ENCODE measurements at regions not wholly inside any gene's neighbourhood (a gene's known extent, or its start where the extent isn't known, plus 50 kb on each side); places are given as distances from the start of the nearest gene placed in this dataset.
A peak's percentile ranks its signal among the peaks of the same experiment; 100 is the strongest.

- peaks cover 0 to 2% (median 0%) of the 10 kb centered on the region in 5 donors for H3K9me3 Mint-ChIP-seq
- ChIA-PET POLR2A (no interaction called here), CTCF (no interaction called here)
- DNase-seq: peak in 1 of 5 donors; percentile 21
- Histone ChIP-seq H3K9me3 (ENCODE audit: low read length) (no peaks in the 10 kb centered on the region), H3K36me3 (ENCODE audit: insufficient read depth, low read length) (no peaks in the 10 kb centered on the region), H3K27ac (ENCODE audit: low read depth, low read length) (no peak overlapping the region), H3K4me3 (ENCODE audit: low read length) (peak overlapping the region; percentile 42), H3K4me1 (ENCODE audit: insufficient read depth, low read length) (peaks cover 10% of the 10 kb centered on the region), H3K27me3 (ENCODE audit: insufficient read depth, low read length, poor library complexity, severe bottlenecking) (no peaks in the 10 kb centered on the region)
- H3K27me3 Mint-ChIP-seq: peaks cover 0 to 3% of the 10 kb centered on the region in 2 donors
- peak overlapping the region; percentile 14 to 89 (median 66) for H3K27ac Mint-ChIP-seq
- peaks cover 0 to 2% (median 0%) of the 10 kb centered on the region in 3 donors for H3K36me3 Mint-ChIP-seq
- H3K4me1 Mint-ChIP-seq: peaks cover 10 to 18% (median 16%) of the 10 kb centered on the region in 3 donors
- peak overlapping the region in 6 of 7 donors; percentile 44 to 81 (median 68) for H3K4me3 Mint-ChIP-seq
Measured at GRCh38 chr3:72549761-72550581, 298.3 kb downstream of the SHQ1 start.

GRCh38 chr3:72548981-72549380 is 299.3 kb downstream of the SHQ1 start:
- ChIA-PET POLR2A (no interaction called here), CTCF (no interaction called here)
- DNase-seq: no peak
- H3K27ac ChIP-seq (ENCODE audit: low read depth, low read length): no peak overlapping the region
- H3K4me3 ChIP-seq (ENCODE audit: low read length): no peak overlapping the region
- peaks cover 10% of the 10 kb centered on the region for H3K4me1 ChIP-seq (ENCODE audit: insufficient read depth, low read length)
- Mint-ChIP-seq H3K4me3 (peak overlapping the region in 3 of 7 donors; percentile 9 to 76 (median 12)), H3K9me3 (peaks cover 0 to 2% (median 0%) of the 10 kb centered on the region in 5 donors), H3K4me1 (peaks cover 10 to 18% (median 16%) of the 10 kb centered on the region in 3 donors), H3K27me3 (no peaks in the 10 kb centered on the region), H3K36me3 (peaks cover 0 to 2% (median 0%) of the 10 kb centered on the region in 3 donors), H3K27ac (peak overlapping the region in 1 of 8 donors; percentile 17)
- H3K36me3 ChIP-seq (ENCODE audit: insufficient read depth, low read length): no peaks in the 10 kb centered on the region
- no peaks in the 10 kb centered on the region for H3K9me3 ChIP-seq (ENCODE audit: low read length)
- no peaks in the 10 kb centered on the region for H3K27me3 ChIP-seq (ENCODE audit: insufficient read depth, low read length, poor library complexity, severe bottlenecking)

- CTCF ChIA-PET: no interaction called here
- no peaks in the 10 kb centered on the region for H3K36me3 ChIP-seq (ENCODE audit: insufficient read depth, low read length)
- H3K4me3 Mint-ChIP-seq: no peak overlapping the region
Measured at GRCh38 chr3:72548461-72548860, 299.8 kb downstream of the SHQ1 start.

GRCh38 chr3:72547183-72547582 is 301.1 kb downstream of the SHQ1 start:
- peaks cover 0 to 4% of the 10 kb centered on the region in 2 donors for H3K27me3 Mint-ChIP-seq
- no peak overlapping the region for H3K27ac ChIP-seq (ENCODE audit: low read depth, low read length)
- H3K4me3 ChIP-seq (ENCODE audit: low read length): no peak overlapping the region
- no peaks in the 10 kb centered on the region for H3K27me3 ChIP-seq (ENCODE audit: insufficient read depth, low read length, poor library complexity, severe bottlenecking)
- POLR2A ChIA-PET: no interaction called here
- DNase-seq: no peak
- H3K9me3 ChIP-seq (ENCODE audit: low read length): no peaks in the 10 kb centered on the region
- CTCF ChIA-PET: no interaction called here
- no peaks in the 10 kb centered on the region for H3K36me3 ChIP-seq (ENCODE audit: insufficient read depth, low read length)
- H3K4me1 Mint-ChIP-seq: peaks cover 10 to 18% (median 16%) of the 10 kb centered on the region in 3 donors
- H3K9me3 Mint-ChIP-seq: peaks cover 0 to 2% (median 0%) of the 10 kb centered on the region in 5 donors
- H3K4me1 ChIP-seq (ENCODE audit: insufficient read depth, low read length): peaks cover 10% of the 10 kb centered on the region
- H3K4me3 Mint-ChIP-seq: no peak overlapping the region
- H3K27ac Mint-ChIP-seq: no peak overlapping the region
- H3K36me3 Mint-ChIP-seq: peaks cover 0 to 2% (median 0%) of the 10 kb centered on the region in 3 donors

More at GRCh38 chr3:72548461-72548860, 299.8 kb downstream of the SHQ1 start:
- no peaks in the 10 kb centered on the region for H3K27me3 Mint-ChIP-seq
- H3K4me1 Mint-ChIP-seq: peaks cover 10 to 18% (median 16%) of the 10 kb centered on the region in 3 donors
- no peaks in the 10 kb centered on the region for H3K27me3 ChIP-seq (ENCODE audit: insufficient read depth, low read length, poor library complexity, severe bottlenecking)
- H3K9me3 Mint-ChIP-seq: peaks cover 0 to 2% (median 0%) of the 10 kb centered on the region in 5 donors
- H3K4me3 ChIP-seq (ENCODE audit: low read length): no peak overlapping the region
- H3K36me3 Mint-ChIP-seq: peaks cover 0 to 2% (median 0%) of the 10 kb centered on the region in 3 donors
- H3K9me3 ChIP-seq (ENCODE audit: low read length): no peaks in the 10 kb centered on the region
- H3K4me1 ChIP-seq (ENCODE audit: insufficient read depth, low read length): peaks cover 10% of the 10 kb centered on the region
- DNase-seq: no peak
- POLR2A ChIA-PET: no interaction called here
- H3K27ac Mint-ChIP-seq: no peak overlapping the region
- H3K27ac ChIP-seq (ENCODE audit: low read depth, low read length): no peak overlapping the region

GRCh38 chr3:72544239-72544638 is 304.0 kb downstream of the SHQ1 start:
- POLR2A ChIA-PET: no interaction called here
- CTCF ChIA-PET: no interaction called here
- H3K4me1 Mint-ChIP-seq: peaks cover 0 to 2% (median 2%) of the 10 kb centered on the region in 3 donors

GRCh38 chr3:72543246-72543645 is 305.0 kb downstream of the SHQ1 start:
- CTCF ChIA-PET: no interaction called here
- no peaks in the 10 kb centered on the region for H3K36me3 ChIP-seq (ENCODE audit: insufficient read depth, low read length)
- Mint-ChIP-seq H3K4me3 (no peak overlapping the region), H3K9me3 (peaks cover 0 to 2% (median 0%) of the 10 kb centered on the region in 5 donors), H3K36me3 (no peaks in the 10 kb centered on the region), H3K4me1 (no peaks in the 10 kb centered on the region), H3K27ac (no peak overlapping the region), H3K27me3 (peaks cover 2 to 4% of the 10 kb centered on the region in 2 donors)
- POLR2A ChIA-PET: no interaction called here
- no peaks in the 10 kb centered on the region for H3K27me3 ChIP-seq (ENCODE audit: insufficient read depth, low read length, poor library complexity, severe bottlenecking)
- DNase-seq: no peak
- H3K4me1 ChIP-seq (ENCODE audit: insufficient read depth, low read length): no peaks in the 10 kb centered on the region
- H3K9me3 ChIP-seq (ENCODE audit: low read length): no peaks in the 10 kb centered on the region
- H3K4me3 ChIP-seq (ENCODE audit: low read length): no peak overlapping the region
- H3K27ac ChIP-seq (ENCODE audit: low read depth, low read length): no peak overlapping the region

More at GRCh38 chr3:72544239-72544638, 304.0 kb downstream of the SHQ1 start:
- no peak for DNase-seq
- H3K9me3 Mint-ChIP-seq: peaks cover 0 to 2% (median 0%) of the 10 kb centered on the region in 5 donors
- H3K4me3 Mint-ChIP-seq: no peak overlapping the region
- Histone ChIP-seq H3K9me3 (ENCODE audit: low read length) (no peaks in the 10 kb centered on the region), H3K27ac (ENCODE audit: low read depth, low read length) (no peak overlapping the region), H3K4me3 (ENCODE audit: low read length) (no peak overlapping the region), H3K36me3 (ENCODE audit: insufficient read depth, low read length) (no peaks in the 10 kb centered on the region), H3K27me3 (ENCODE audit: insufficient read depth, low read length, poor library complexity, severe bottlenecking) (no peaks in the 10 kb centered on the region), H3K4me1 (ENCODE audit: insufficient read depth, low read length) (no peaks in the 10 kb centered on the region)
- peaks cover 2 to 4% of the 10 kb centered on the region in 2 donors for H3K27me3 Mint-ChIP-seq
- no peak overlapping the region for H3K27ac Mint-ChIP-seq
- no peaks in the 10 kb centered on the region for H3K36me3 Mint-ChIP-seq

GRCh38 chr3:72542781-72543180 is 305.5 kb downstream of the SHQ1 start:
- no peaks in the 10 kb centered on the region for H3K4me1 Mint-ChIP-seq
- peaks cover 2 to 4% of the 10 kb centered on the region in 2 donors for H3K27me3 Mint-ChIP-seq
- no peaks in the 10 kb centered on the region for H3K4me1 ChIP-seq (ENCODE audit: insufficient read depth, low read length)
- no peak overlapping the region for H3K4me3 Mint-ChIP-seq
- peaks cover 0 to 2% (median 0%) of the 10 kb centered on the region in 5 donors for H3K9me3 Mint-ChIP-seq
- H3K27ac Mint-ChIP-seq: no peak overlapping the region
- no peaks in the 10 kb centered on the region for H3K36me3 ChIP-seq (ENCODE audit: insufficient read depth, low read length)
- ChIA-PET POLR2A (no interaction called here), CTCF (no interaction called here)
- H3K9me3 ChIP-seq (ENCODE audit: low read length): no peaks in the 10 kb centered on the region
- H3K4me3 ChIP-seq (ENCODE audit: low read length): no peak overlapping the region
- no peaks in the 10 kb centered on the region for H3K36me3 Mint-ChIP-seq
- H3K27ac ChIP-seq (ENCODE audit: low read depth, low read length): no peak overlapping the region
- DNase-seq: no peak
- no peaks in the 10 kb centered on the region for H3K27me3 ChIP-seq (ENCODE audit: insufficient read depth, low read length, poor library complexity, severe bottlenecking)

- no peaks in the 10 kb centered on the region for H3K36me3 ChIP-seq (ENCODE audit: insufficient read depth, low read length)
- H3K4me3 ChIP-seq (ENCODE audit: low read length): no peak overlapping the region
- H3K4me1 ChIP-seq (ENCODE audit: insufficient read depth, low read length): no peaks in the 10 kb centered on the region
- Mint-ChIP-seq H3K27ac (no peak overlapping the region), H3K27me3 (peaks cover 3 to 4% of the 10 kb centered on the region in 2 donors), H3K4me1 (no peaks in the 10 kb centered on the region), H3K36me3 (no peaks in the 10 kb centered on the region), H3K9me3 (no peaks in the 10 kb centered on the region), H3K4me3 (no peak overlapping the region)
- CTCF ChIA-PET: no interaction called here
- no peak overlapping the region for H3K27ac ChIP-seq (ENCODE audit: low read depth, low read length)
- DNase-seq: no peak
- POLR2A ChIA-PET: no interaction called here
- H3K27me3 ChIP-seq (ENCODE audit: insufficient read depth, low read length, poor library complexity, severe bottlenecking): no peaks in the 10 kb centered on the region
- no peaks in the 10 kb centered on the region for H3K9me3 ChIP-seq (ENCODE audit: low read length)
Measured at GRCh38 chr3:72539856-72540255, 308.4 kb downstream of the SHQ1 start.
